HG03469 (cell line): ENCODE measurements at regions not wholly inside any gene's neighbourhood (a gene's known extent, or its start where the extent isn't known, plus 50 kb on each side); places are given as distances from the start of the nearest gene placed in this dataset.
"Not testable (repeated sequence)": the region's sequence is repeated elsewhere in the genome, so short reads cannot be mapped to it uniquely, and the experiment has no call there.

Experiments
- ATAC-seq: cut with Tn5 transposase; IDR thresholded peaks from one replicate; pipeline ENCODE4 v1.9.1; 2021; ENCODE audit warnings: mild to moderate bottlenecking, moderate library complexity, moderate number of reproducible peaks; ENCODE audit not compliant: unreplicated experiment

- ATAC-seq, result peak; percentile 70
These were observed 203.9 kb downstream of the SPATA31A1 start for GRCh38 chr9:39559384-39559783.

GRCh38 chr9:39566782-39567181 is 211.3 kb downstream of the SPATA31A1 start:
- ATAC-seq, result not testable (repeated sequence)

GRCh38 chr9:39567396-39567795 is 211.9 kb downstream of the SPATA31A1 start:
- not testable (repeated sequence) for ATAC-seq

- not testable (repeated sequence) for ATAC-seq
These were observed 213.4 kb downstream of the SPATA31A1 start for GRCh38 chr9:39568900-39569299.

- ATAC-seq, result not testable (repeated sequence)
These were observed 217.9 kb downstream of the SPATA31A1 start for GRCh38 chr9:39573024-39574022.

GRCh38 chr9:39579000-39579399 is 223.5 kb downstream of the SPATA31A1 start:
- not testable (repeated sequence) for ATAC-seq

- not testable (repeated sequence) for ATAC-seq
These were observed 225.8 kb downstream of the SPATA31A1 start for GRCh38 chr9:39581296-39581695.

- ATAC-seq, result not testable (repeated sequence)
These were observed 227.4 kb downstream of the SPATA31A1 start for GRCh38 chr9:39582677-39583412.

- not testable (repeated sequence) for ATAC-seq
These were observed 227.9 kb downstream of the SPATA31A1 start for GRCh38 chr9:39583413-39583747.

GRCh38 chr9:39585233-39585632 is 229.8 kb downstream of the SPATA31A1 start:
- not testable (repeated sequence) for ATAC-seq

GRCh38 chr9:39587844-39588499 is 232.5 kb downstream of the SPATA31A1 start:
- no peak for ATAC-seq

GRCh38 chr9:39588500-39589137 is 233.2 kb downstream of the SPATA31A1 start:
- ATAC-seq, result no peak

- ATAC-seq, result not testable (repeated sequence)
These were observed 248.6 kb downstream of the SPATA31A1 start for GRCh38 chr9:39604089-39604488.

GRCh38 chr9:39611449-39612231 is 256.2 kb downstream of the SPATA31A1 start:
- peak; percentile 98 for ATAC-seq

- not testable (repeated sequence) for ATAC-seq
These were observed 261.0 kb downstream of the SPATA31A1 start for GRCh38 chr9:39616480-39616879.

- ATAC-seq, result not testable (repeated sequence)
These were observed 268.6 kb downstream of the SPATA31A1 start for GRCh38 chr9:39624048-39624447.

- ATAC-seq, result not testable (repeated sequence)
These were observed 276.6 kb downstream of the SPATA31A1 start for GRCh38 chr9:39632071-39632470.

- not testable (repeated sequence) for ATAC-seq
These were observed 293.6 kb downstream of the SPATA31A1 start for GRCh38 chr9:39649029-39649428.

GRCh38 chr9:39656960-39657603 is 301.6 kb downstream of the SPATA31A1 start:
- ATAC-seq, result peak; percentile 72
